ENCODE measurements at regions not wholly inside any gene's neighbourhood (a gene's known extent, or its start where the extent isn't known, plus 50 kb on each side); places are given as distances from the start of the nearest gene placed in this dataset.
"Not testable (repeated sequence)": the region's sequence is repeated elsewhere in the genome, so short reads cannot be mapped to it uniquely, and the experiment has no call there.

DNA sequence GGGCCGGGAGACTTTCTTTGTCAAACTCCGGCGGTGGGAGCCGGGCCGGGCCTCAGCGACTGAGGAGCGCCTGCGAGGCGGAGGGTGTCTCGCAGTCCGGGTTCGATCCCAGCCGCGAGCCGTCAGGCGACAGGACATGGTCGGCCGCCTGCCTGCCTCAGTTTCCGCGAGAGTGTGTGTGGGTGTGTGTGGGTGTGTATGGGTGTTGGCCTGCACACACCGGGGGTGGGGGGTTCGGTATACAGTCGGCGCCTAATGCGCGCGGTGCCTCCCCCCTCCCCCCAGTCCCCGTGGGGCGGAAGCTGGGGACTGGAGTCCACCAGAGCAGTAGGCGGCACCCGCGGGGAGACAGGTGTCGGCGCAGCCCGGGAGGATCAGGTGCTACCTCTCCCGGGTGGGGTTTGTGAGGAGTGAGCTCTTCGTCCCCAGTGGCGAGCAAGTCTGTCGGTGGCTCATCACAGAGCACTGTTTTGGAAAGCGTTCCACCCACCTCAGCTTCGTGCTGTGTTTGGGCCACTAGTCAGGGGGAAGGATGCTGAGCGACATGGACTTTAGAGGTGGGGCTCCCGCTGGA, 246.3 kb downstream of the GOLGA6L6 start:
- no peaks in the 10 kb centered on the region for H3K36me3 ChIP-seq (ENCODE audit: insufficient read depth, low read length)
- no peaks in the 10 kb centered on the region for H3K27me3 ChIP-seq (ENCODE audit: insufficient read depth, low read length)
- H3K79me2 ChIP-seq (ENCODE audit: insufficient read depth, low read length) = no peaks in the 10 kb centered on the region
- no peak overlapping the region for H3K9ac ChIP-seq (ENCODE audit: low read length)
- H3K4me2 ChIP-seq (ENCODE audit: low read length) = no peak overlapping the region
- H3F3A ChIP-seq (ENCODE audit: insufficient read depth, low read length) = no peaks in the 10 kb centered on the region
- no peaks in the 10 kb centered on the region for H4K20me1 ChIP-seq (ENCODE audit: insufficient read depth, low read length)
- H3K27ac ChIP-seq (ENCODE audit: low read depth, low read length, poor library complexity, severe bottlenecking) = no peak overlapping the region
- no peaks in the 10 kb centered on the region for H3K9me3 ChIP-seq (ENCODE audit: low read length)
- TF ChIP-seq, protein P1, sequence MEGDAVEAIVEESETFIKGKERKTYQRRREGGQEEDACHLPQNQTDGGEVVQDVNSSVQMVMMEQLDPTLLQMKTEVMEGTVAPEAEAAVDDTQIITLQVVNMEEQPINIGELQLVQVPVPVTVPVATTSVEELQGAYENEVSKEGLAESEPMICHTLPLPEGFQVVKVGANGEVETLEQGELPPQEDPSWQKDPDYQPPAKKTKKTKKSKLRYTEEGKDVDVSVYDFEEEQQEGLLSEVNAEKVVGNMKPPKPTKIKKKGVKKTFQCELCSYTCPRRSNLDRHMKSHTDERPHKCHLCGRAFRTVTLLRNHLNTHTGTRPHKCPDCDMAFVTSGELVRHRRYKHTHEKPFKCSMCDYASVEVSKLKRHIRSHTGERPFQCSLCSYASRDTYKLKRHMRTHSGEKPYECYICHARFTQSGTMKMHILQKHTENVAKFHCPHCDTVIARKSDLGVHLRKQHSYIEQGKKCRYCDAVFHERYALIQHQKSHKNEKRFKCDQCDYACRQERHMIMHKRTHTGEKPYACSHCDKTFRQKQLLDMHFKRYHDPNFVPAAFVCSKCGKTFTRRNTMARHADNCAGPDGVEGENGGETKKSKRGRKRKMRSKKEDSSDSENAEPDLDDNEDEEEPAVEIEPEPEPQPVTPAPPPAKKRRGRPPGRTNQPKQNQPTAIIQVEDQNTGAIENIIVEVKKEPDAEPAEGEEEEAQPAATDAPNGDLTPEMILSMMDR (IDR thresholded peaks at IDR 0.05; ENCODE audit: low read length) = no peak
- TF ChIP-seq EZH2 (IDR thresholded peaks at IDR 0.05; ENCODE audit: borderline replicate concordance, low read length) = no peak
- H3K9me2 ChIP-seq (ENCODE audit: low read depth, low read length) = no peaks in the 10 kb centered on the region
- no peaks in the 10 kb centered on the region for H3K4me1 ChIP-seq (ENCODE audit: insufficient read depth, low read length, severe bottlenecking)
- H3K4me3 ChIP-seq (ENCODE audit: low read depth, low read length, poor library complexity, severe bottlenecking) = no peak overlapping the region
- no peak overlapping the region for H2AFZ ChIP-seq (ENCODE audit: low read length)

DNA sequence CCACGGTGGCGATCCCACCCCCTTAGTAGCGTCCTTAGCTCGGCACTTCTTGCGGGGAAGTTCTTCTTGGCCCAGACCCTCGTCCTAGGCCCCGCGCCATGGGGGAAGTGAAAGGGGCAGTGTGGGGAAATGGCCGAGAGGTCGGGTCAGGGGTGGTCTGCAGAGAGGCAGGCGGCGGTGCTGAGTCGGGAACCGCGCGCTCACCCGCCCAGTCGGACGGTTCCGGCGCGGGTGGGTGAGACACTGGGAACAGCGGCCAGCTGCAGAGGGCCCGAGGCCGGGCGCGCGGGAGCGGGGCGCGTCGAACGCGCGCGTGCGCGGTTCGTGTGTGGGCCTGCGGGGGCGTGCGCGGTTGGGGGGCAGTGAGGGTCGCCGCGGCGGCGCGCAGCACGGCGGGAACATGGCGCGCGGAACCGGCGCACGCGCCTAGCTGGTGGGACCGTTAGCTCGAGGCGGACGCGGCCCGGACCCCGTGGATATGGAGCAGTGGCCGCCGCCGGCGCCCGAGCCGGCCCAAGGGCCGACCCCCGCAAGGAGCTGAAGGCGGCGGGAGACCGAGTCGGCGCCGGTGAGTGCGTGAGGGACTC, 246.9 kb downstream of the GOLGA6L6 start:
- TF ChIP-seq, protein P1 (IDR thresholded peaks at IDR 0.05; ENCODE audit: low read length) = no peak
- no peak for TF ChIP-seq EZH2 (IDR thresholded peaks at IDR 0.05; ENCODE audit: borderline replicate concordance, low read length)
- H3F3A ChIP-seq (ENCODE audit: insufficient read depth, low read length) = no peaks in the 10 kb centered on the region
- H3K27ac ChIP-seq (ENCODE audit: low read depth, low read length, poor library complexity, severe bottlenecking) = no peak overlapping the region
- no peak overlapping the region for H3K9ac ChIP-seq (ENCODE audit: low read length)
- H3K79me2 ChIP-seq (ENCODE audit: insufficient read depth, low read length) = no peaks in the 10 kb centered on the region
- H3K4me3 ChIP-seq (ENCODE audit: low read depth, low read length, poor library complexity, severe bottlenecking) = no peak overlapping the region
- no peaks in the 10 kb centered on the region for H3K4me1 ChIP-seq (ENCODE audit: insufficient read depth, low read length, severe bottlenecking)
- no peaks in the 10 kb centered on the region for H3K9me3 ChIP-seq (ENCODE audit: low read length)
- no peak overlapping the region for H3K4me2 ChIP-seq (ENCODE audit: low read length)
- H4K20me1 ChIP-seq (ENCODE audit: insufficient read depth, low read length) = no peaks in the 10 kb centered on the region
- H3K9me2 ChIP-seq (ENCODE audit: low read depth, low read length) = no peaks in the 10 kb centered on the region
- no peak overlapping the region for H2AFZ ChIP-seq (ENCODE audit: low read length)
- no peaks in the 10 kb centered on the region for H3K36me3 ChIP-seq (ENCODE audit: insufficient read depth, low read length)
- no peaks in the 10 kb centered on the region for H3K27me3 ChIP-seq (ENCODE audit: insufficient read depth, low read length)

DNA sequence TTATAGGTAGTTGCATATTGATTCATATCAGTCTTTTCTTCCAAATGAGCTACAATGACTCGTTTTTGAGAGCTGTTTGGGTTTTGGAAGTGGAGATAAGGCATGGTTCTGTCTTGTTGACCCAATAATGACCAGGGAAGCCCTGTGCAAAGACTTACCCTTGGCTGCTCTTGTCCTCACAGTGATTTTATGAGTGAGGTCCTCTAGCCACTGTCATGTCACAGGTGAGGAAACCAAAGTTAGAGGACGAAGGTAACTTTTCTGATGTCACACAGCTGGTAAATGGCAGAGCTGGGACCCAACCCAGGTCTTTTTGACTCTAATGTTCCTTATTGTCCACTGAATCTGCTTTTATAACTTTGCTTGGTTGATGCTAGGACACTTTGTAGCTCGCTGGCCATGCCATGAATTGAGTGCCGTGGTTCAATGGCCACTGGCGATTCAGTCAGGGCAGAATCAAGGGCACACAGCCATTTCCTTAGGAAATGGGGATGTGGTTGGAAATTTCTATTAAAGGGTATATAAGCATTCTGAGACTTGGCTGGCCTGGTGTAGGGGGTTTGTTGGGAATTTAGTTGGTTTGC, 249.1 kb downstream of the GOLGA6L6 start:
- H3K4me3 ChIP-seq (ENCODE audit: low read depth, low read length, poor library complexity, severe bottlenecking) = not testable (repeated sequence)

DNA sequence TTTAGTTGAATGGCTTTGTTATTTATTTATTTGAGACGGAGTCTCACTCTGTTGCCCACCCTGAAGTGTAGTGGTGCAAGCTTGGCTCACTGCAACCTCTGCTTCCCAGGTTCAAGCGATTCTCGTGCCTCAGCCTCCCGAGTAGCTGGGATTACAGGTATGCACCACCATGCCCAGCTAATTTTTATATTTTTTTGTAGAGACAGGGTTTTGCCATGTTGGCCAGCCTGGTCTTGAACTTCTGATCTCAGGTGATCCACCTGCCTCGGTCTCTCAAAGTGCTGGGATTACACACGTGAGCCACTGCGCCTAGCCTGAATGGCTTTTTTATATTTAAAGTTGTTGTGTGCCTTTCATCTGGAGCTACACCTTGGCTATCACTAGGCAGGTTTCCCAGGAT, 250.0 kb downstream of the GOLGA6L6 start:
- not testable (repeated sequence) for H2AFZ ChIP-seq (ENCODE audit: low read length); H3K4me1 ChIP-seq (ENCODE audit: insufficient read depth, low read length, severe bottlenecking); H3K79me2 ChIP-seq (ENCODE audit: insufficient read depth, low read length); H3K9ac ChIP-seq (ENCODE audit: low read length); H3K4me3 ChIP-seq (ENCODE audit: low read depth, low read length, poor library complexity, severe bottlenecking); H3F3A ChIP-seq (ENCODE audit: insufficient read depth, low read length); H3K27ac ChIP-seq (ENCODE audit: low read depth, low read length, poor library complexity, severe bottlenecking); H3K4me2 ChIP-seq (ENCODE audit: low read length); H3K9me3 ChIP-seq (ENCODE audit: low read length); H3K9me2 ChIP-seq (ENCODE audit: low read depth, low read length); H3K36me3 ChIP-seq (ENCODE audit: insufficient read depth, low read length); H4K20me1 ChIP-seq (ENCODE audit: insufficient read depth, low read length); H3K27me3 ChIP-seq (ENCODE audit: insufficient read depth, low read length)

More for the DNA sequence above, 249.1 kb downstream of the GOLGA6L6 start:
- H3K27me3 ChIP-seq (ENCODE audit: insufficient read depth, low read length); H3K9ac ChIP-seq (ENCODE audit: low read length); H3K27ac ChIP-seq (ENCODE audit: low read depth, low read length, poor library complexity, severe bottlenecking); H3K4me2 ChIP-seq (ENCODE audit: low read length); H3K9me3 ChIP-seq (ENCODE audit: low read length); H3K4me1 ChIP-seq (ENCODE audit: insufficient read depth, low read length, severe bottlenecking); H3K36me3 ChIP-seq (ENCODE audit: insufficient read depth, low read length); H3K9me2 ChIP-seq (ENCODE audit: low read depth, low read length); H3K79me2 ChIP-seq (ENCODE audit: insufficient read depth, low read length); H4K20me1 ChIP-seq (ENCODE audit: insufficient read depth, low read length); H2AFZ ChIP-seq (ENCODE audit: low read length); H3F3A ChIP-seq (ENCODE audit: insufficient read depth, low read length): not testable (repeated sequence)

DNA sequence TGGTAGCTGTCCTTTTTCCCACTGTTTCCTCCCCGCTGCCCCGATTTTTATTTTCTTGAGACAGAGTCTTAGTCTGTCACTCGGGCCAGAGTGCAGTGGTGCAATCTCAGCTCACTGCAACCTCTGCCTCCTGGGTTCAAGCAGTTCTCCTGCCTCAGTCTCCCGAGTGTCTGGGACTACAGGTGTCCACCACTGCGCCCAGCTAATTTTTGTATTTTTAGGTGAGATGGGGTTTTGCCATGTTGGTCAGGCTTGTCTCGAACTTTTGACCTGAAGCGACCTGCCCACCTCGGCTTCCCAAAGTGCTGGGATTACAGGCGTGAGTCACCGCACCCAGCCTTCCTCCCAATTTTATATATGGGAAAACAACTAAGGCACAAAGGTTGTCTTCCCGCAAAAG, 251.0 kb downstream of the GOLGA6L6 start:
- not testable (repeated sequence) for H3K4me3 ChIP-seq (ENCODE audit: low read depth, low read length, poor library complexity, severe bottlenecking); H3K9me2 ChIP-seq (ENCODE audit: low read depth, low read length); H3K9me3 ChIP-seq (ENCODE audit: low read length); H4K20me1 ChIP-seq (ENCODE audit: insufficient read depth, low read length); H3F3A ChIP-seq (ENCODE audit: insufficient read depth, low read length); H3K9ac ChIP-seq (ENCODE audit: low read length); H3K79me2 ChIP-seq (ENCODE audit: insufficient read depth, low read length); H3K4me1 ChIP-seq (ENCODE audit: insufficient read depth, low read length, severe bottlenecking); H3K36me3 ChIP-seq (ENCODE audit: insufficient read depth, low read length); H3K27me3 ChIP-seq (ENCODE audit: insufficient read depth, low read length); H3K27ac ChIP-seq (ENCODE audit: low read depth, low read length, poor library complexity, severe bottlenecking); H3K4me2 ChIP-seq (ENCODE audit: low read length); H2AFZ ChIP-seq (ENCODE audit: low read length)

DNA sequence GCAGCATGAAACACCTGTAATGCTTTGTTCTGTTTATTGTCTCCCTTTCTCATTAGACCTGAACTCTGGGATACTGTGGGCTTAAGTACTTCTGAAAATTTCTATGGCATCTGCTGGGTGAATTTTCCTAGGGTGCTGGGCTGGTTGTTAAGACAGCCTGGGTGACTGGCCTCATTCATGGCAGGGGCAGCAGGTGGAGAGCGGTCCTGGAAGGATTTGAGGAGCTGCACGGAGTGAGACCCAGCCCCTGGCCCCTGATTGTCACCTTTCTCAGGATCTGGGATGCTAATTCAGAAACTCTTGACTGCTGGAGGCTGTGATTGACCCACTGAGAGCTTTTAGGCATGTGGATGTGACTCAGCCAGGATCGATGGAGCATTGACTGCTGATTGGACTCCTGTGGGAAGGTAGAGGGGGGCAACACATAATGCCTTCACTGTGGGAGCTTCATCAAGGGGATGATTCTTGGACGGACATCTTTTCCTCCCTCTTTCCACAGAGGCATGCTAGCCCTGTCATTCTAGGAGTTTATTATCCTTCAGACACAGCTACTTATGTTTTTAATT, 252.0 kb downstream of the GOLGA6L6 start:
- not testable (repeated sequence) for H3K9me2 ChIP-seq (ENCODE audit: low read depth, low read length); H3K9me3 ChIP-seq (ENCODE audit: low read length); H4K20me1 ChIP-seq (ENCODE audit: insufficient read depth, low read length); H3K27ac ChIP-seq (ENCODE audit: low read depth, low read length, poor library complexity, severe bottlenecking); H3K27me3 ChIP-seq (ENCODE audit: insufficient read depth, low read length); H3K4me3 ChIP-seq (ENCODE audit: low read depth, low read length, poor library complexity, severe bottlenecking); H3K4me1 ChIP-seq (ENCODE audit: insufficient read depth, low read length, severe bottlenecking); H3F3A ChIP-seq (ENCODE audit: insufficient read depth, low read length); H2AFZ ChIP-seq (ENCODE audit: low read length); H3K79me2 ChIP-seq (ENCODE audit: insufficient read depth, low read length); H3K36me3 ChIP-seq (ENCODE audit: insufficient read depth, low read length); H3K9ac ChIP-seq (ENCODE audit: low read length); H3K4me2 ChIP-seq (ENCODE audit: low read length)
